Stimulated activated naive B cell treated with anti-CD40 and anti-IgM and Interleukin-4, amounts not matched to agents 10 μg/mL and 1 μg/mL and 100 μg/mL, for 72 hours (primary cell): ENCODE measurements at regions not wholly inside any gene's neighbourhood (a gene's known extent, or its start where the extent isn't known, plus 50 kb on each side); places are given as distances from the start of the nearest gene placed in this dataset.

Source experiments
- ATAC-seq, 2 donors: fragments of 150-1000 bp; cut with Tn5 transposase; replicated peaks; 2 replicates each; pipeline ENCODE4 v1.10.0; 2021; ENCODE audit warnings: moderate library complexity in 1 of 2
- DNase-seq: peaks from one replicate; pipeline ENCODE4 v3.0.0; 2021
- H3K27ac Mint-ChIP-seq: one replicate; pipeline ENCODE4 v1.8.0; 2022; ENCODE audit warnings: mild to moderate bottlenecking, mixed read lengths
- H3K27me3 Mint-ChIP-seq, 2 donors: one replicate each; pipeline ENCODE4 v1.8.0; 2022; ENCODE audit warnings: mixed read lengths in 2 of 2
- H3K36me3 Mint-ChIP-seq, 2 donors: one replicate each; pipeline ENCODE4 v1.8.0; 2022; ENCODE audit warnings: mixed read lengths in 2 of 2, mild to moderate bottlenecking in 1 of 2
- H3K4me1 Mint-ChIP-seq, 2 donors: one replicate each; pipeline ENCODE4 v1.8.0; 2022; ENCODE audit warnings: mixed read lengths in 2 of 2, mild to moderate bottlenecking in 1 of 2
- H3K4me3 Mint-ChIP-seq, 2 donors: one replicate each; pipeline ENCODE4 v1.8.0; 2022; ENCODE audit warnings: mild to moderate bottlenecking in 2 of 2, mixed read lengths in 2 of 2, moderate library complexity in 1 of 2
- H3K9me3 Mint-ChIP-seq, 2 donors: one replicate each; pipeline ENCODE4 v1.8.0; 2022; ENCODE audit warnings: mixed read lengths in 2 of 2, mild to moderate bottlenecking in 1 of 2

GRCh38 chr3:72481542-72481941 is 366.7 kb downstream of the SHQ1 start:
- peak overlapping the region; percentile 93 for H3K27ac Mint-ChIP-seq
- DNase-seq (no peak), ATAC-seq (peak; percentile 68)
- peaks cover 10 to 12% of the 10 kb centered on the region in 2 donors for H3K9me3 Mint-ChIP-seq
- peaks cover 0 to 12% of the 10 kb centered on the region in 2 donors for H3K36me3 Mint-ChIP-seq
- no peaks in the 10 kb centered on the region for H3K27me3 Mint-ChIP-seq
- peak overlapping the region; percentile 26 to 30 for H3K4me3 Mint-ChIP-seq
- peaks cover 45 to 82% of the 10 kb centered on the region in 2 donors for H3K4me1 Mint-ChIP-seq

- Mint-ChIP-seq H3K4me3 (no peak overlapping the region), H3K36me3 (peaks cover 0 to 6% of the 10 kb centered on the region in 2 donors), H3K4me1 (peaks cover 36 to 70% of the 10 kb centered on the region in 2 donors), H3K27ac (peak overlapping the region; percentile 7), H3K27me3 (no peaks in the 10 kb centered on the region), H3K9me3 (peaks cover 8 to 12% of the 10 kb centered on the region in 2 donors)
- ATAC-seq, result no peak
- DNase-seq, result no peak
Measured at GRCh38 chr3:72480366-72480765, 367.9 kb downstream of the SHQ1 start.

DNA sequence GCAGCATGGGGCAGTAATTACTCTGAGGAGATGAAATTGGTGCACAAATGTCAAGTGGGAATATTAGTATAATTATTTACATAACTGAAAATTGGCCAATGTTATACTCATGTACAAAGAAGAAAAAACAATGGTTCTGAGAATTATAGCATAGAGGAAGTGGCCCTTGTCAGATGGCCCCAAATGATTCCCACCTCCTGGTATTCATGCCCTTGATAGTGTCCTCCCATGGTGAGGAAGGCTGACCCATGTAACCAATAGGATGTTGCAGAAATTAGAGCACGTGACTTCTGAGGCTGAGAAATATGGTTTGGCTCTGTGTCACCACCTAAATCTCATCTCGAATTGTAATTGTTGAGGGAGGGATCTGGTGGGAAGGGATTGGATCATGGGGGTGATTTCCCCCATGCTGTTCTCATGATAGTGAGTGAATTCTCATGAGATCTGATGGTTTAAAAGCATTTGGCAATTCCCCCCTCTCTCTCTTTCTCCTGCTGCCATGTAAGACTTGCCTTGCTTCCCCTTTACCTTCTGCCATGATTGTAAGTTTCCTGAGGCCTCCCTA is 368.5 kb downstream of the SHQ1 start:
- no peak overlapping the region for H3K27ac Mint-ChIP-seq
- H3K27me3 Mint-ChIP-seq, result no peaks in the 10 kb centered on the region
- ATAC-seq, result no peak
- H3K4me3 Mint-ChIP-seq, result no peak overlapping the region
- H3K36me3 Mint-ChIP-seq, result peaks cover 0 to 4% of the 10 kb centered on the region in 2 donors
- H3K9me3 Mint-ChIP-seq, result peaks cover 6 to 11% of the 10 kb centered on the region in 2 donors
- no peak for DNase-seq
- peaks cover 37 to 64% of the 10 kb centered on the region in 2 donors for H3K4me1 Mint-ChIP-seq

GRCh38 chr3:72476139-72476483 is 372.1 kb downstream of the SHQ1 start:
- H3K27me3 Mint-ChIP-seq, result peaks cover 6 to 7% of the 10 kb centered on the region in 2 donors
- H3K4me3 Mint-ChIP-seq, result no peak overlapping the region
- no peak for DNase-seq
- H3K36me3 Mint-ChIP-seq, result peaks cover 0 to 8% of the 10 kb centered on the region in 2 donors
- H3K4me1 Mint-ChIP-seq, result peaks cover 32 to 45% of the 10 kb centered on the region in 2 donors
- ATAC-seq, result no peak
- H3K9me3 Mint-ChIP-seq, result peaks cover 6 to 11% of the 10 kb centered on the region in 2 donors
- no peak overlapping the region for H3K27ac Mint-ChIP-seq

GRCh38 chr3:72475258-72476138 is 372.7 kb downstream of the SHQ1 start:
- Mint-ChIP-seq H3K36me3 (peaks cover 0 to 8% of the 10 kb centered on the region in 2 donors), H3K4me3 (no peak overlapping the region), H3K4me1 (peaks cover 28 to 39% of the 10 kb centered on the region in 2 donors), H3K9me3 (peaks cover 6 to 7% of the 10 kb centered on the region in 2 donors), H3K27ac (peak overlapping the region; percentile 1), H3K27me3 (peaks cover 6 to 7% of the 10 kb centered on the region in 2 donors)
- ATAC-seq, result no peak
- no peak for DNase-seq

- Mint-ChIP-seq H3K9me3 (peaks cover under 1 to 2% of the 10 kb centered on the region in 2 donors), H3K36me3 (peaks cover 0 to 4% of the 10 kb centered on the region in 2 donors), H3K4me1 (peaks cover 26 to 31% of the 10 kb centered on the region in 2 donors), H3K27ac (peak overlapping the region; percentile 1), H3K27me3 (peaks cover 6 to 7% of the 10 kb centered on the region in 2 donors), H3K4me3 (no peak overlapping the region)
- ATAC-seq, result no peak
- DNase-seq, result no peak
Measured at GRCh38 chr3:72474775-72475174, 373.5 kb downstream of the SHQ1 start.

GRCh38 chr3:72473156-72473555 is 375.1 kb downstream of the SHQ1 start:
- Mint-ChIP-seq H3K27me3 (peaks cover 6 to 7% of the 10 kb centered on the region in 2 donors), H3K4me3 (no peak overlapping the region), H3K36me3 (peaks cover 0 to 4% of the 10 kb centered on the region in 2 donors), H3K4me1 (peaks cover 22% of the 10 kb centered on the region in 2 donors), H3K27ac (no peak overlapping the region), H3K9me3 (no peaks in the 10 kb centered on the region)
- DNase-seq (no peak), ATAC-seq (peak; percentile 72 to 86)

GRCh38 chr3:72470904-72471417 is 377.3 kb downstream of the SHQ1 start:
- Mint-ChIP-seq H3K9me3 (peaks cover 0 to under 1% of the 10 kb centered on the region in 2 donors), H3K36me3 (peaks cover 0 to 4% of the 10 kb centered on the region in 2 donors), H3K27ac (no peak overlapping the region), H3K4me3 (no peak overlapping the region), H3K4me1 (peaks cover 7 to 12% of the 10 kb centered on the region in 2 donors), H3K27me3 (peaks cover 15 to 16% of the 10 kb centered on the region in 2 donors)
- ATAC-seq (no peak), DNase-seq (no peak)

DNA sequence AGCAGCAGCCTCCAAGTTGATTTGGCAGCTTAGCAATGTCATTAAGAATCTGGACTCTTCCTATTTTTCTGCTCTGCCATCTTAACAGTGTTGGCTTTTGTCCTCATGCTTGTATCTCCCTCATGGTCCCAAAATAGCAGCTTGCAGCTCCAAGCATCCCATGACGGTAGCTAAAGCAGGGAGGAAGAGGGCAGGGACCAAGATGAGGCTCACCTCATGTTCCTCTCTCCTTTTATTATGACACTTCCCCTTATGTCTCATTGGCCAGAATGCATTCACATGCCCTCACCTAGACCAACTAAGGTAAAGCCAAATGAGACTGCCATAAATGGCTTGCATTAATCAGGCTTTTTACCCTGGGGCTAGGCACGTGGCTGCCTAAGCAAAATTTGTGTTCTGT is 382.4 kb downstream of the SHQ1 start:
- Mint-ChIP-seq H3K4me3 (no peak overlapping the region), H3K36me3 (no peaks in the 10 kb centered on the region), H3K27me3 (peaks cover 16 to 23% of the 10 kb centered on the region in 2 donors), H3K27ac (no peak overlapping the region), H3K4me1 (peaks cover 5 to 9% of the 10 kb centered on the region in 2 donors), H3K9me3 (peaks cover 0 to 2% of the 10 kb centered on the region in 2 donors)
- ATAC-seq (no peak), DNase-seq (no peak)

- ATAC-seq (no peak), DNase-seq (no peak)
- peaks cover 30 to 41% of the 10 kb centered on the region in 2 donors for H3K27me3 Mint-ChIP-seq
- H3K9me3 Mint-ChIP-seq, result peaks cover 0 to 2% of the 10 kb centered on the region in 2 donors
- peaks cover 5 to 15% of the 10 kb centered on the region in 2 donors for H3K4me1 Mint-ChIP-seq
- H3K36me3 Mint-ChIP-seq, result no peaks in the 10 kb centered on the region
- no peak overlapping the region for H3K27ac Mint-ChIP-seq
- H3K4me3 Mint-ChIP-seq, result no peak overlapping the region
Measured at GRCh38 chr3:72463083-72463482, 385.2 kb downstream of the SHQ1 start.

DNA sequence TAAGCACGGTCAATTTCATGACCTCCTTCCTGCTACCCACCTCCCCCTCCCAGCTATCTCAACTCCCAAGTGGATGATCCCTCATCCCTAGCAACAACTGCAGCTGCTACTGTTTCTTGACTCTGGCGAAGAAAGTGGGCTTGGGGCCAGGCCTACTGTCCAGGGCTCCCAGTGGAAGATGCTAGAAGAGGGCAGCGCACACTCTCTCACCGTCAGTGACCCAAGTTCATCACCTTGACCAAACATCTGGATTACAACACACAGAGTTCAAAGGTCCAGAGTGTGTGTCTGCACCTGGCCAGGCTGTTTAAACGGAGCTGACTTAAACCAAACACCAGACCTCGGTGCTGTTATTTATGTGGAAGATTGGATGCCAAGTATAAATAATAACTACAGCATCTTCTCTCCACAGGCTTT is 385.6 kb downstream of the SHQ1 start:
- H3K27ac Mint-ChIP-seq, result no peak overlapping the region
- peaks cover 5 to 15% of the 10 kb centered on the region in 2 donors for H3K4me1 Mint-ChIP-seq
- H3K36me3 Mint-ChIP-seq, result no peaks in the 10 kb centered on the region
- peaks cover 33 to 44% of the 10 kb centered on the region in 2 donors for H3K27me3 Mint-ChIP-seq
- no peak for ATAC-seq
- H3K9me3 Mint-ChIP-seq, result peaks cover 0 to 2% of the 10 kb centered on the region in 2 donors
- no peak for DNase-seq
- no peak overlapping the region for H3K4me3 Mint-ChIP-seq

GRCh38 chr3:72461787-72462186 is 386.5 kb downstream of the SHQ1 start:
- no peak for ATAC-seq
- H3K36me3 Mint-ChIP-seq, result no peaks in the 10 kb centered on the region
- H3K9me3 Mint-ChIP-seq, result peaks cover 0 to 2% of the 10 kb centered on the region in 2 donors

DNA sequence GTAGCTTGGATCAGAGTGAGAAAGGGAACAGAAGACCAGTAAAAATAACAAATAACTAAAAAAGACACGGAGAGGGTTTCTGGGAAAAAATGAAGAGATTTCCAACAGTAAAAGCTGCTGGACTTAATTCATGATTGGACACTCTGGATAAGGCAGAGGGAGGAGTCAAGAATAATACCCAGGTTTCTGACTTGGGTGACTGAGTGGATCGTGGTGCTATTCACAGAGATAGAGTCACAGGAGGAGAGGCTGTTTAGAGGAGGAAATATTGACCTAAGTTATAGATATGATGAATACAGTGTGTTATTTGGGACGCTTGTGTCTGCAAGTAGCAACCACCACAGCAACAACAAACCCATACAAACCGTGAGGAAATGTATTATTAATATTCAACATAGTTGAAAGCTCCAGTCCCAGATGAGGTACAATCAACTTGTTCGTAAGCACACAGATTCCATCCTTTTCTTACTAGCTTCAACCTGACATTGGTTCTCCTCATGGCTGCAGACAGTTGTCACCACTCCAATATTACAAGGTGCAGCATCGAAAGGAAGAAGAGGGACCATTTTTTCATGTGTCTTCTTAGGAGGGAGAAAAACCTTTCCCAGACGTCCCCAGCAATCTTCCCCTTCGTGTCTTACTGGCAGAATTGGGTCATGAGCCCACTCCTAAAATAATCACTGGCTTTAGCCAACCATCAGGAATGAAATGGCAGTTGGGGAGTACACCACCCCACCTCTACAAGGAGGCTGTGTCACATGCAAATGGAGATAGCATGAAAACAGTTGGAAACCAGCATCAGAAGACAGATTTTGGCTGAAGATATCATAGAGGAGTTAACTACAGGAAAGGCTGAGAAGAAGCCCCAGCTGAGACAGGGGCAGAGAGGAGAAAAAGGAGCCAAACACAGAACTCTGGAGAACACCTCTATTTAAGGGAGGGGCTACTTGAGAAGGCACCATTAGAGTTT is 387.8 kb downstream of the SHQ1 start:
- no peak overlapping the region for H3K27ac Mint-ChIP-seq
- H3K27me3 Mint-ChIP-seq, result peaks cover 26 to 36% of the 10 kb centered on the region in 2 donors

More at GRCh38 chr3:72461787-72462186, 386.5 kb downstream of the SHQ1 start:
- Mint-ChIP-seq H3K4me1 (peaks cover 5 to 15% of the 10 kb centered on the region in 2 donors), H3K4me3 (no peak overlapping the region), H3K27me3 (peaks cover 33 to 43% of the 10 kb centered on the region in 2 donors), H3K27ac (no peak overlapping the region)
- no peak for DNase-seq

More for the DNA sequence above, 387.8 kb downstream of the SHQ1 start:
- H3K4me3 Mint-ChIP-seq, result no peak overlapping the region
- no peaks in the 10 kb centered on the region for H3K36me3 Mint-ChIP-seq
- H3K4me1 Mint-ChIP-seq, result peaks cover 9 to 19% of the 10 kb centered on the region in 2 donors
- DNase-seq, result no peak
- ATAC-seq, result no peak
- H3K9me3 Mint-ChIP-seq, result no peaks in the 10 kb centered on the region
